ENCODE measurements at regions not wholly inside any gene's neighbourhood (a gene's known extent, or its start where the extent isn't known, plus 50 kb on each side); places are given as distances from the start of the nearest gene placed in this dataset.

DNA sequence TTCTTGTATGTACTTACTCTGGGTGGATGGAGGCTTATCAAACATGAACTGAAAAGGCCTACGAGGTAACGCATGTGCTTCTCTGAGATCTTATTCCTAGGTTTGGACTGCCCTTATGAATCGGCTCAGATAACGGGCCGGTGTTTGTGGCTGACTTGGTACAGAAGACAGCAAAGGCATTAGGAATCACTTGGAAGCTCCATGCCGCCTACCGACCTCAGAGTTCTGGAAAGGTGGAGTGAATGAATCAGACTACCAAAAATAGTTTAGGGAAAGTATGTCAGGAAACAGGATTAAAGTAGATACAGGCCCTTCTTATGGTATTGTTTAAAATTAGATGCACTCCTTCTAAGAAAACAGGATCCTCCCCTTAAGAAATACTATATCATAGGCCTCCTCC, 172.4 kb upstream of the PCDH9 start:
- Mint-ChIP-seq H3K27me3 (ENCODE audit: insufficient read depth, unreplicated experiment) (no peaks in the 10 kb centered on the region), H3K27ac (ENCODE audit: unreplicated experiment) (no peak overlapping the region), H3K9me3 (ENCODE audit: unreplicated experiment) (peaks cover 8% of the 10 kb centered on the region), H3K4me1 (ENCODE audit: low read depth, unreplicated experiment) (no peaks in the 10 kb centered on the region), H3K36me3 (ENCODE audit: insufficient read depth, unreplicated experiment) (no peaks in the 10 kb centered on the region), H3K4me3 (ENCODE audit: unreplicated experiment) (no peak overlapping the region)
- no peak for DNase-seq
- Histone ChIP-seq H3K36me3 (ENCODE audit: control insufficient read depth, insufficient read depth, low read length) (no peaks in the 10 kb centered on the region), H3K4me3 (ENCODE audit: low read depth, low read length) (no peak overlapping the region), H3K9me3 (no peaks in the 10 kb centered on the region), H3K27me3 (replicated peaks; ENCODE audit: control insufficient read depth, insufficient read depth, low read length) (no peaks in the 10 kb centered on the region), H3K4me1 (no peaks in the 10 kb centered on the region)
- TF ChIP-seq, protein P1, sequence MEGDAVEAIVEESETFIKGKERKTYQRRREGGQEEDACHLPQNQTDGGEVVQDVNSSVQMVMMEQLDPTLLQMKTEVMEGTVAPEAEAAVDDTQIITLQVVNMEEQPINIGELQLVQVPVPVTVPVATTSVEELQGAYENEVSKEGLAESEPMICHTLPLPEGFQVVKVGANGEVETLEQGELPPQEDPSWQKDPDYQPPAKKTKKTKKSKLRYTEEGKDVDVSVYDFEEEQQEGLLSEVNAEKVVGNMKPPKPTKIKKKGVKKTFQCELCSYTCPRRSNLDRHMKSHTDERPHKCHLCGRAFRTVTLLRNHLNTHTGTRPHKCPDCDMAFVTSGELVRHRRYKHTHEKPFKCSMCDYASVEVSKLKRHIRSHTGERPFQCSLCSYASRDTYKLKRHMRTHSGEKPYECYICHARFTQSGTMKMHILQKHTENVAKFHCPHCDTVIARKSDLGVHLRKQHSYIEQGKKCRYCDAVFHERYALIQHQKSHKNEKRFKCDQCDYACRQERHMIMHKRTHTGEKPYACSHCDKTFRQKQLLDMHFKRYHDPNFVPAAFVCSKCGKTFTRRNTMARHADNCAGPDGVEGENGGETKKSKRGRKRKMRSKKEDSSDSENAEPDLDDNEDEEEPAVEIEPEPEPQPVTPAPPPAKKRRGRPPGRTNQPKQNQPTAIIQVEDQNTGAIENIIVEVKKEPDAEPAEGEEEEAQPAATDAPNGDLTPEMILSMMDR (IDR thresholded peaks at IDR 0.05; ENCODE audit: insufficient read depth in 1 of 2, low read depth in 1 of 2, low read length in 1 of 2, severe bottlenecking in 1 of 2, unreplicated experiment in 1 of 2): no peak
- CTCF ChIA-PET: no interaction called here
- POLR2A ChIA-PET: no interaction called here
- BruUV-seq (replicated peaks): no TSS peak
- intact Hi-C loops (cut with micrococcal nuclease; ENCODE audit: unreplicated experiment): no loop called here

DNA sequence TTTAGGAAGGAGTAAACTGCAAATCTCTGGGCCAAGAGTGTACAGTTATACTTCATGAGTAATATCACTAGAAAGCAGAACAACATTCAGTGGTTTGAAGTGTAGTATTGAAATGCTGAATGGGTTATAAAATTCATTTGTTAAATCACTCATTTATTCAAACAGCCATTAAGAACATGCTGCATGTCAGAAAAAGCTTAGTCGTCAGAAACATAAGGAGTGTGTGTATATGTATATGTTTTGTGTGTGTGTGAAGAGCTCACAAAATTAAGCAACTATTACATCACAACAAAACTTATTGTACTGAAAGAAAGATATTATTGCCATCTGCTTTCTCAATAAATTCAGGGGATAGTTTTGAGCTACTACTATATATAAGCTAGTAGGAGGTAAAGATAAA, 165.4 kb upstream of the PCDH9 start:
- BruUV-seq (replicated peaks): no TSS peak
- H3K36me3 Mint-ChIP-seq (ENCODE audit: insufficient read depth, unreplicated experiment): no peaks in the 10 kb centered on the region

DNA sequence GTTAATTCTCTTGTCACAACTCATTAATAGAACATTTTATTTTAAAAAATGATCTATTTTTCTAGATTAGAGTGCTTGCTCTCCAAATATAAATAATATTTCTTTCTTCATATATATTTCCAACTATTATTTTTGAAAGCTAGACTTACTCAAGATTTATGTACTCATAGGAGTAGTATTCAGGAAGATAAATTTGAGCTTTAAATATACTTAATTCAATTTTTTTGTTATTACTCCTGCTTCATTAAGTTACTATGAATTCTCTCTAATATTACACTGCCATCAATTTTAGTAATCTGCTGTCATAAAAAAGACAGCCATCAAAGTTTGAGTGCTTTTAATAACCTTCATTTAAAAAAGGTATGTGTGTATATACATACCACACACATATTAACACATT, 161.9 kb upstream of the PCDH9 start:
- Histone ChIP-seq H3K4me1 (no peaks in the 10 kb centered on the region), H3K27me3 (replicated peaks; ENCODE audit: control insufficient read depth, insufficient read depth, low read length) (no peaks in the 10 kb centered on the region), H3K9me3 (no peaks in the 10 kb centered on the region), H3K36me3 (ENCODE audit: control insufficient read depth, insufficient read depth, low read length) (no peaks in the 10 kb centered on the region), H3K4me3 (ENCODE audit: low read depth, low read length) (no peak overlapping the region)
- H3K36me3 Mint-ChIP-seq (ENCODE audit: insufficient read depth, unreplicated experiment): no peaks in the 10 kb centered on the region
- intact Hi-C loops (cut with micrococcal nuclease; ENCODE audit: unreplicated experiment): no loop called here
- H3K9me3 Mint-ChIP-seq (ENCODE audit: unreplicated experiment): no peaks in the 10 kb centered on the region
- H3K27ac Mint-ChIP-seq (ENCODE audit: unreplicated experiment): no peak overlapping the region
- TF ChIP-seq, protein P1 (IDR thresholded peaks at IDR 0.05; ENCODE audit: insufficient read depth in 1 of 2, low read depth in 1 of 2, low read length in 1 of 2, severe bottlenecking in 1 of 2, unreplicated experiment in 1 of 2): no peak
- CTCF ChIA-PET: no interaction called here
- no peaks in the 10 kb centered on the region for H3K4me1 Mint-ChIP-seq (ENCODE audit: low read depth, unreplicated experiment)
- no peak overlapping the region for H3K4me3 Mint-ChIP-seq (ENCODE audit: unreplicated experiment)
- peaks cover 3% of the 10 kb centered on the region for H3K27me3 Mint-ChIP-seq (ENCODE audit: insufficient read depth, unreplicated experiment)
- DNase-seq: no peak
- POLR2A ChIA-PET: no interaction called here
- no TSS peak for BruUV-seq (replicated peaks)

More for the DNA sequence above, 165.4 kb upstream of the PCDH9 start:
- TF ChIP-seq, protein P1 (IDR thresholded peaks at IDR 0.05; ENCODE audit: insufficient read depth in 1 of 2, low read depth in 1 of 2, low read length in 1 of 2, severe bottlenecking in 1 of 2, unreplicated experiment in 1 of 2): no peak
- intact Hi-C loops (cut with micrococcal nuclease; ENCODE audit: unreplicated experiment): no loop called here
- H3K4me3 ChIP-seq (ENCODE audit: low read depth, low read length): no peak overlapping the region
- ChIA-PET CTCF (no interaction called here), POLR2A (no interaction called here)
- no peaks in the 10 kb centered on the region for H3K4me1 ChIP-seq
- H3K27me3 ChIP-seq (replicated peaks; ENCODE audit: control insufficient read depth, insufficient read depth, low read length): no peaks in the 10 kb centered on the region
- no peak overlapping the region for H3K27ac Mint-ChIP-seq (ENCODE audit: unreplicated experiment)
- H3K27me3 Mint-ChIP-seq (ENCODE audit: insufficient read depth, unreplicated experiment): peaks cover 3% of the 10 kb centered on the region
- no peaks in the 10 kb centered on the region for H3K9me3 ChIP-seq
- H3K36me3 ChIP-seq (ENCODE audit: control insufficient read depth, insufficient read depth, low read length): no peaks in the 10 kb centered on the region
- peaks cover 9% of the 10 kb centered on the region for H3K9me3 Mint-ChIP-seq (ENCODE audit: unreplicated experiment)
- H3K4me3 Mint-ChIP-seq (ENCODE audit: unreplicated experiment): no peak overlapping the region
- no peaks in the 10 kb centered on the region for H3K4me1 Mint-ChIP-seq (ENCODE audit: low read depth, unreplicated experiment)
- DNase-seq: no peak

Measured in Caco-2 (cell line).